ENCODE measurements at regions not wholly inside any gene's neighbourhood (a gene's known extent, or its start where the extent isn't known, plus 50 kb on each side); places are given as distances from the start of the nearest gene placed in this dataset.

DNA sequence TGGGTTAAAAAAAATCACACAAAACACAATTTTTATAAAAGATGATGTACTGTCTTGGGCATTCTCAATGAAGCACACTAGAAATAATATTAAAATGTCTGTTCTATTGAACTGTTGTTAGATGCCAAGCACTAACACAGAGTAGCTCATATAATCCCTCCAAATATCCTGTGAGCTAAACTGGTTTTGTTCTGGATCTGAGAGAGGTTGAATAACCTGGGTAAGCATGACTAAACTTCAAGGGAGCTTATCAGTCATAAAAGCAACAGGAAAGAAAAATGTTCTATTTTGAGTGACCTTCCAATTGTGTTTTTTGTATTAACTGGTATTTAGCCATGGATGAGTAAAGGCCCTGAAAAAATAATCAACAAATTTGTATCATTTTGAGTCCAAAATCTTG is 175.3 kb downstream of the SMC2 start:
- no peak overlapping the region for H3K9ac ChIP-seq (ENCODE audit: low read length)
- BruUV-seq (replicated peaks), result no TSS peak
- no peaks in the 10 kb centered on the region for H3K9me3 ChIP-seq (ENCODE audit: control insufficient read depth in 1 of 2, insufficient read depth in 1 of 2, low read depth in 1 of 2, low read length in 2 of 2)
- no peaks in the 10 kb centered on the region for H3K4me1 ChIP-seq (ENCODE audit: control insufficient read depth in 1 of 2, insufficient read depth in 2 of 2, low read length in 2 of 2)
- RAD21 ChIA-PET (ENCODE audit: low non-redundant PET in 1 of 2, low total read pairs in 2 of 2, uncharacterized antibody in 2 of 2, unreplicated experiment in 2 of 2), result no interaction called here
- no peak for ATAC-seq
- CTCF ChIA-PET, result no interaction called here
- no peaks in the 10 kb centered on the region for H4K20me1 ChIP-seq (ENCODE audit: insufficient read depth)
- no peak overlapping the region for H3K4me3 ChIP-seq (replicated peaks in 1 of 2; ENCODE audit: low read depth in 1 of 2, low read length in 2 of 2)
- no peaks in the 10 kb centered on the region for H3K79me2 ChIP-seq (ENCODE audit: insufficient read depth, low read length)
- no peaks in the 10 kb centered on the region for H3K27me3 ChIP-seq (ENCODE audit: insufficient read depth, low read length)
- DNase-seq (ENCODE audit: low read depth, low spot score), result no peak
- no peak overlapping the region for H3K27ac ChIP-seq (ENCODE audit: low read depth, low read length)
- no peaks in the 10 kb centered on the region for H3K9me2 ChIP-seq (ENCODE audit: insufficient read depth)
- POLR2A ChIA-PET, result no interaction called here
- TF ChIP-seq, protein P1, sequence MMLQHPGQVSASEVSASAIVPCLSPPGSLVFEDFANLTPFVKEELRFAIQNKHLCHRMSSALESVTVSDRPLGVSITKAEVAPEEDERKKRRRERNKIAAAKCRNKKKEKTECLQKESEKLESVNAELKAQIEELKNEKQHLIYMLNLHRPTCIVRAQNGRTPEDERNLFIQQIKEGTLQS (IDR thresholded peaks at IDR 0.05), result no peak
- TF ChIP-seq, protein P2, sequence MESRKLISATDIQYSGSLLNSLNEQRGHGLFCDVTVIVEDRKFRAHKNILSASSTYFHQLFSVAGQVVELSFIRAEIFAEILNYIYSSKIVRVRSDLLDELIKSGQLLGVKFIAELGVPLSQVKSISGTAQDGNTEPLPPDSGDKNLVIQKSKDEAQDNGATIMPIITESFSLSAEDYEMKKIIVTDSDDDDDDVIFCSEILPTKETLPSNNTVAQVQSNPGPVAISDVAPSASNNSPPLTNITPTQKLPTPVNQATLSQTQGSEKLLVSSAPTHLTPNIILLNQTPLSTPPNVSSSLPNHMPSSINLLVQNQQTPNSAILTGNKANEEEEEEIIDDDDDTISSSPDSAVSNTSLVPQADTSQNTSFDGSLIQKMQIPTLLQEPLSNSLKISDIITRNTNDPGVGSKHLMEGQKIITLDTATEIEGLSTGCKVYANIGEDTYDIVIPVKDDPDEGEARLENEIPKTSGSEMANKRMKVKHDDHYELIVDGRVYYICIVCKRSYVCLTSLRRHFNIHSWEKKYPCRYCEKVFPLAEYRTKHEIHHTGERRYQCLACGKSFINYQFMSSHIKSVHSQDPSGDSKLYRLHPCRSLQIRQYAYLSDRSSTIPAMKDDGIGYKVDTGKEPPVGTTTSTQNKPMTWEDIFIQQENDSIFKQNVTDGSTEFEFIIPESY (IDR thresholded peaks at IDR 0.05; ENCODE audit: extremely low read depth, insufficient replicate concordance, low read length), result no peak
- TF ChIP-seq ZFX (IDR thresholded peaks at IDR 0.05) (no peak), ELF1 (IDR thresholded peaks at IDR 0.05; ENCODE audit: borderline replicate concordance, low read depth) (no peak), CBX3 (IDR thresholded peaks at IDR 0.05; ENCODE audit: low read depth) (no peak), EZH2phosphoT487 (IDR thresholded peaks at IDR 0.05; ENCODE audit: borderline replicate concordance) (no peak), EGR1 (IDR thresholded peaks at IDR 0.05; ENCODE audit: low read depth) (no peak), TCF7L2 (IDR thresholded peaks at IDR 0.05; ENCODE audit: borderline replicate concordance, extremely low read depth, insufficient read depth, insufficient read length) (no peak), SRF (IDR thresholded peaks at IDR 0.05; ENCODE audit: low read depth) (no peak), EZH2 (IDR thresholded peaks at IDR 0.05) (no peak), ZNF274 (IDR thresholded peaks at IDR 0.05; ENCODE audit: low read depth, low read length) (no peak)
- no peaks in the 10 kb centered on the region for H3K36me3 ChIP-seq (ENCODE audit: control insufficient read depth in 1 of 2, insufficient read depth in 2 of 2, low read length in 2 of 2)
- H2AFZ ChIP-seq (ENCODE audit: low read depth, low read length, poor library complexity, severe bottlenecking), result no peak overlapping the region
- H3K4me2 ChIP-seq (ENCODE audit: low read length), result no peak overlapping the region
- intact Hi-C loops (cut with micrococcal nuclease), result no loop called here

Data from HCT116 (cell line).